GM12875 (cell line): ENCODE measurements at regions not wholly inside any gene's neighbourhood (a gene's known extent, or its start where the extent isn't known, plus 50 kb on each side); places are given as distances from the start of the nearest gene placed in this dataset.

Source experiments
- H3K4me3 ChIP-seq: one replicate; pipeline ENCODE4 v1.5.1; 2011; ENCODE audit warnings: low read depth, low read length, control low read depth
- CTCF ChIP-seq: IDR thresholded peaks from 2 replicates; pipeline ENCODE4 v1.5.1; 2011; ENCODE audit warnings: low read depth, mild to moderate bottlenecking, control low read depth, inconsistent platforms, low read length, moderate library complexity, borderline replicate concordance; ENCODE audit not compliant: insufficient read depth

- H3K4me3 ChIP-seq = no peak overlapping the region
- TF ChIP-seq CTCF = no peak
These were observed 504.9 kb upstream of the SEMA6D start for GRCh38 chr15:47212222-47213010.

GRCh38 chr15:47213883-47214282, 503.4 kb upstream of the SEMA6D start:
- H3K4me3 ChIP-seq = no peak overlapping the region
- TF ChIP-seq CTCF = no peak

GRCh38 chr15:47218295-47218694, 499.0 kb upstream of the SEMA6D start:
- no peak overlapping the region for H3K4me3 ChIP-seq
- TF ChIP-seq CTCF = no peak

- no peak for TF ChIP-seq CTCF
- H3K4me3 ChIP-seq = no peak overlapping the region
These were observed 472.9 kb upstream of the SEMA6D start for GRCh38 chr15:47244361-47244760.

GRCh38 chr15:47246317-47246716, 471.0 kb upstream of the SEMA6D start:
- TF ChIP-seq CTCF = no peak
- no peak overlapping the region for H3K4me3 ChIP-seq

- no peak overlapping the region for H3K4me3 ChIP-seq
- TF ChIP-seq CTCF = no peak
These were observed 458.8 kb upstream of the SEMA6D start for GRCh38 chr15:47258521-47258920.

- H3K4me3 ChIP-seq = no peak overlapping the region
- no peak for TF ChIP-seq CTCF
These were observed 451.6 kb upstream of the SEMA6D start for GRCh38 chr15:47265686-47266085.
